SK-N-SH (cell line): ENCODE measurements at regions not wholly inside any gene's neighbourhood (a gene's known extent, or its start where the extent isn't known, plus 50 kb on each side); places are given as distances from the start of the nearest gene placed in this dataset.

Experiments used
- CTCF ChIA-PET: fragments of 300-600, 350-600 bp; formaldehyde crosslinking; extraction: SDS; loops from one replicate; lab custom pipeline; 2021; lab: Yijun Ruan, JAX
- POLR2A ChIA-PET: fragments of 350-600 bp; sonication (Branson Sonifier 250); formaldehyde crosslinking; extraction: SDS; loops from one replicate; lab custom pipeline; 2020; ENCODE audit warnings: antibody characterized with exemption, inconsistent platforms; lab: Yijun Ruan, JAX
- DNase-seq: peaks from one replicate; pipeline ENCODE4 v3.0.0; 2012
- H2AFZ ChIP-seq: fragments of 200-600 bp; sonication (generic); 2 replicates; pipeline ENCODE4 v1.8.1; 2016; ENCODE audit warnings: antibody characterized with exemption, mild to moderate bottlenecking, low read depth
- H3F3A ChIP-seq: fragments of 200-600 bp; sonication (generic); replicated peaks from 2 replicates; pipeline ENCODE3; 2016; ENCODE audit warnings: antibody characterized with exemption, mild to moderate bottlenecking; ENCODE audit not compliant: insufficient read depth
- H3K27ac ChIP-seq, 2 experiments: fragments of 200-500 bp in 1 of 2; fragments of 200-600 bp in 1 of 2; sonication (Bioruptor generic) in 1 of 2; sonication (generic), shearing (Covaris generic) in 1 of 2; 2 replicates each; pipeline versions ENCODE4 v1.5.1 to v1.6.1; 2014 to 2016; ENCODE audit warnings: low read depth in 2 of 2, inconsistent platforms in 1 of 2, low read length in 1 of 2, mild to moderate bottlenecking in 1 of 2, mixed read lengths in 1 of 2
- H3K27me3 ChIP-seq: fragments of 200-600 bp; sonication (generic), shearing (Covaris generic); 2 replicates; pipeline ENCODE4 v1.6.1; 2016; ENCODE audit warnings: mixed run types; ENCODE audit not compliant: insufficient read depth
- H3K36me3 ChIP-seq, 2 experiments: fragments of 200-500 bp in 1 of 2; fragments of 200-600 bp in 1 of 2; sonication (Bioruptor generic) in 1 of 2; sonication (generic) in 1 of 2; replicated peaks in 1 of 2; 2 replicates each; pipeline versions ENCODE3 to v1.5.1; 2014 to 2016; ENCODE audit warnings: low read length in 1 of 2, mild to moderate bottlenecking in 1 of 2; ENCODE audit not compliant: insufficient read depth in 2 of 2, control insufficient read depth in 1 of 2
- H3K4me1 ChIP-seq, 2 experiments: fragments of 200-500 bp in 1 of 2; fragments of 200-600 bp in 1 of 2; sonication (Bioruptor generic) in 1 of 2; sonication (generic), shearing (Covaris generic) in 1 of 2; 2 replicates each; pipeline versions ENCODE4 v1.5.1 to v1.6.1; 2014 to 2016; ENCODE audit warnings: low read depth in 1 of 2, low read length in 1 of 2, mixed run types in 1 of 2; ENCODE audit not compliant: insufficient read depth in 2 of 2, control insufficient read depth in 1 of 2
- H3K4me2 ChIP-seq: fragments of 200-600 bp; sonication (generic), shearing (Covaris generic); 2 replicates; pipeline ENCODE4 v1.6.1; 2017; ENCODE audit warnings: mixed run types
- H3K4me3 ChIP-seq, 2 experiments: fragments of 200-500 bp in 1 of 2; fragments of 200-600 bp in 1 of 2; sonication (Bioruptor generic) in 1 of 2; sonication (generic), shearing (Covaris generic) in 1 of 2; 2 replicates each; pipeline versions ENCODE4 v1.5.1 to v1.8.1; 2014 to 2016; ENCODE audit warnings: low read depth in 2 of 2, inconsistent platforms in 1 of 2, low read length in 1 of 2, mild to moderate bottlenecking in 1 of 2, mixed read lengths in 1 of 2, moderate library complexity in 1 of 2
- H3K79me2 ChIP-seq: fragments of 200-600 bp; sonication (generic); 2 replicates; pipeline ENCODE4 v1.8.1; 2017; ENCODE audit warnings: mild to moderate bottlenecking; ENCODE audit not compliant: insufficient read depth
- H3K9ac ChIP-seq: fragments of 200-600 bp; sonication (generic); 2 replicates; pipeline ENCODE4 v1.6.1; 2017; ENCODE audit warnings: mixed run types
- H3K9me2 ChIP-seq: fragments of 200-600 bp; sonication (generic); 2 replicates; pipeline ENCODE4 v1.6.1; 2017; ENCODE audit warnings: mixed run types
- H3K9me3 ChIP-seq: fragments of 200-600 bp; sonication (generic); 2 replicates; pipeline ENCODE4 v1.6.1; 2017; ENCODE audit warnings: mixed run types, mild to moderate bottlenecking, moderate library complexity
- H4K20me1 ChIP-seq: fragments of 200-600 bp; sonication (generic); 2 replicates; pipeline ENCODE4 v1.6.1; 2017; ENCODE audit warnings: mild to moderate bottlenecking, mixed run types; ENCODE audit not compliant: insufficient read depth
- CHD2 ChIP-seq: fragments of 150-350 bp; IDR thresholded peaks from 2 replicates; pipeline ENCODE4 v1.6.1; 2018; ENCODE audit warnings: low read length; ENCODE audit not compliant: partially characterized antibody
- CTCF ChIP-seq: fragments of 200-600 bp; sonication (generic); IDR thresholded peaks from 2 replicates; pipeline ENCODE4 v1.6.1; 2017; ENCODE audit warnings: antibody characterized with exemption, mild to moderate bottlenecking, moderate library complexity
- ELF1 ChIP-seq: IDR thresholded peaks from 2 replicates; pipeline ENCODE4 v1.4.0; 2012
- EP300 ChIP-seq, 2 experiments: IDR thresholded peaks; 2 replicates each; pipeline versions ENCODE4 v1.4.0 to v1.6.1; 2012; ENCODE audit warnings: borderline replicate concordance in 1 of 2, low read depth in 1 of 2, low read length in 1 of 2
- EZH2phosphoT487 ChIP-seq: fragments of 200-600 bp; sonication (generic); IDR thresholded peaks from 2 replicates; pipeline ENCODE4 v1.6.1; 2017; ENCODE audit warnings: low read depth, mixed run types, mild to moderate bottlenecking, antibody characterized with exemption, moderate library complexity, borderline replicate concordance
- FOXM1 ChIP-seq: IDR thresholded peaks from 2 replicates; pipeline ENCODE4 v1.4.0; 2012; ENCODE audit warnings: low read depth, mild to moderate bottlenecking
- GABPA ChIP-seq: IDR thresholded peaks from 2 replicates; pipeline ENCODE4 v1.4.0; 2012; ENCODE audit warnings: low read depth, mild to moderate bottlenecking
- JUND ChIP-seq: IDR thresholded peaks from 2 replicates; pipeline ENCODE4 v1.4.0; 2012
- MAX ChIP-seq: IDR thresholded peaks from 2 replicates; pipeline ENCODE4 v1.4.0; 2012; ENCODE audit warnings: low read depth
- MXI1 ChIP-seq: IDR thresholded peaks from 2 replicates; pipeline ENCODE4 v1.6.1; 2012; ENCODE audit warnings: mild to moderate bottlenecking, low read depth, low read length, improper control_type of control experiment
- PBX3 ChIP-seq: IDR thresholded peaks from 2 replicates; pipeline ENCODE4; 2012
- POLR2AphosphoS5 ChIP-seq: IDR thresholded peaks from 2 replicates; pipeline ENCODE4 v1.6.1; 2012; ENCODE audit warnings: low read depth, low read length
- REST ChIP-seq: IDR thresholded peaks from 2 replicates; pipeline ENCODE4 v1.6.1; 2012; ENCODE audit warnings: mild to moderate bottlenecking, low read depth, low read length, moderate library complexity
- RFX5 ChIP-seq: IDR thresholded peaks from 2 replicates; pipeline ENCODE4 v1.6.1; 2012; ENCODE audit warnings: mild to moderate bottlenecking, improper control_type of control experiment, low read length
- SMC3 ChIP-seq: IDR thresholded peaks from 2 replicates; pipeline ENCODE4 v1.6.1; 2012; ENCODE audit warnings: low read depth, low read length, improper control_type of control experiment
- TEAD4 ChIP-seq: IDR thresholded peaks from 2 replicates; pipeline ENCODE4 v1.4.0; 2012; ENCODE audit warnings: mild to moderate bottlenecking, borderline replicate concordance; ENCODE audit not compliant: insufficient read depth
- USF1 ChIP-seq: IDR thresholded peaks from 2 replicates; pipeline ENCODE4 v1.4.0; 2012; ENCODE audit warnings: low read depth, borderline replicate concordance
- YY1 ChIP-seq: IDR thresholded peaks from 2 replicates; pipeline ENCODE4 v1.4.0; 2012; ENCODE audit warnings: low read depth, mild to moderate bottlenecking
- ZBTB33 ChIP-seq: IDR thresholded peaks from 2 replicates; pipeline ENCODE4 v1.4.0; 2012; ENCODE audit warnings: low read depth, borderline replicate concordance
- WGBS: methylation state at CpG from one replicate; pipeline ENCODE4 v1.1.6; 2017; ENCODE audit warnings: low lambda C conversion rate; 5-methylcytosine and 5-hydroxymethylcytosine counted together

- no peaks in the 10 kb centered on the region for H3K9me3 ChIP-seq
- H3K27me3 ChIP-seq, result no peaks in the 10 kb centered on the region
- H3K4me3 ChIP-seq, result no peak overlapping the region
- no peak overlapping the region for H3K9ac ChIP-seq
- H3K9me2 ChIP-seq, result no peaks in the 10 kb centered on the region
- no peaks in the 10 kb centered on the region for H3K79me2 ChIP-seq
- no peaks in the 10 kb centered on the region for H4K20me1 ChIP-seq
- H3K4me1 ChIP-seq, result no peaks in the 10 kb centered on the region
- ChIA-PET POLR2A (no interaction called here), CTCF (no interaction called here)
- TF ChIP-seq RFX5 (no peak), MAX (no peak), CHD2 (no peak), SMC3 (no peak), EP300 (IDR thresholded peaks at IDR 0.05; ENCODE audit: borderline replicate concordance in 1 of 2, low read depth in 1 of 2, low read length in 1 of 2) (no peak)
- WGBS, result 4% methylated on average over 4 of the region's 4 CpGs
- H3K4me2 ChIP-seq, result no peak overlapping the region
- no peaks in the 10 kb centered on the region for H3F3A ChIP-seq
- H2AFZ ChIP-seq, result no peak overlapping the region
- no peaks in the 10 kb centered on the region for H3K36me3 ChIP-seq
- no peak overlapping the region for H3K27ac ChIP-seq
- DNase-seq, result no peak
Measured at GRCh38 chr2:103664690-103665089, 902.9 kb downstream of the TMEM182 start.

GRCh38 chr2:103667335-103667884, 905.6 kb downstream of the TMEM182 start:
- POLR2A ChIA-PET, result no interaction called here
- H3K4me2 ChIP-seq, result no peak overlapping the region
- TF ChIP-seq SMC3 (no peak), CHD2 (no peak), JUND (no peak), POLR2AphosphoS5 (no peak), RFX5 (no peak), YY1 (no peak), FOXM1 (no peak), PBX3 (no peak), REST (no peak), CTCF (no peak), GABPA (no peak), MXI1 (no peak), USF1 (no peak), TEAD4 (no peak), ZBTB33 (no peak), ELF1 (no peak), EZH2phosphoT487 (no peak)

More at GRCh38 chr2:103667335-103667884, 905.6 kb downstream of the TMEM182 start:
- Histone ChIP-seq H2AFZ (no peak overlapping the region), H3K27ac (no peak overlapping the region), H3K4me3 (no peak overlapping the region), H3K27me3 (no peaks in the 10 kb centered on the region), H3K36me3 (no peaks in the 10 kb centered on the region), H3F3A (no peaks in the 10 kb centered on the region), H3K4me1 (no peaks in the 10 kb centered on the region), H3K9me3 (no peaks in the 10 kb centered on the region), H4K20me1 (no peaks in the 10 kb centered on the region), H3K9ac (no peak overlapping the region), H3K9me2 (no peaks in the 10 kb centered on the region), H3K79me2 (no peaks in the 10 kb centered on the region)
- CTCF ChIA-PET, result no interaction called here
- DNase-seq, result no peak
- WGBS, result 5% methylated on average over 3 of the region's 3 CpGs
